Skeletal muscle tissue (tissue), 3 donors: ENCODE measurements at regions not wholly inside any gene's neighbourhood (a gene's known extent, or its start where the extent isn't known, plus 50 kb on each side); places are given as distances from the start of the nearest gene placed in this dataset.
"Not testable (repeated sequence)": the region's sequence is repeated elsewhere in the genome, so short reads cannot be mapped to it uniquely, and the experiment has no call there.

ENCODE experiments used
- H3K27ac ChIP-seq: one replicate; pipeline ENCODE4 v1.7.0; 2013; ENCODE audit warnings: mild to moderate bottlenecking, low read depth, low read length, inconsistent platforms
- H3K27me3 ChIP-seq, 3 donors: one replicate each; pipeline ENCODE4 v1.7.0; 2013; ENCODE audit warnings: low read length in 3 of 3; ENCODE audit not compliant: control insufficient read depth in 3 of 3, insufficient read depth in 3 of 3
- H3K36me3 ChIP-seq, 3 donors: one replicate each; pipeline ENCODE4 v1.7.0; 2013; ENCODE audit warnings: low read length in 3 of 3; ENCODE audit not compliant: control insufficient read depth in 3 of 3, insufficient read depth in 3 of 3
- H3K4me1 ChIP-seq, 3 donors: one replicate each; pipeline ENCODE4 v1.7.0; 2013; ENCODE audit warnings: low read length in 3 of 3, mild to moderate bottlenecking in 3 of 3; ENCODE audit not compliant: control insufficient read depth in 3 of 3, insufficient read depth in 3 of 3
- H3K4me3 ChIP-seq, 3 donors: one replicate each; pipeline ENCODE4 v1.7.0; 2013; ENCODE audit warnings: low read length in 3 of 3
- H3K9ac ChIP-seq, 3 donors: one replicate each; pipeline ENCODE4 v1.7.0; 2013; ENCODE audit warnings: low read length in 3 of 3, mild to moderate bottlenecking in 3 of 3, moderate library complexity in 2 of 3, low read depth in 1 of 3
- H3K9me3 ChIP-seq, 3 donors: one replicate each; pipeline ENCODE4 v1.7.0; 2013; ENCODE audit warnings: low read length in 3 of 3; ENCODE audit not compliant: control insufficient read depth in 3 of 3
- donor health status: Osteomylitis.

GRCh38 chr7:68410693-68411092 lies 1187.6 kb upstream of the AUTS2 start:
- not testable (repeated sequence) for H3K36me3 ChIP-seq, H3K4me1 ChIP-seq, H3K27me3 ChIP-seq, H3K4me3 ChIP-seq, H3K9ac ChIP-seq, H3K27ac ChIP-seq, H3K9me3 ChIP-seq

DNA sequence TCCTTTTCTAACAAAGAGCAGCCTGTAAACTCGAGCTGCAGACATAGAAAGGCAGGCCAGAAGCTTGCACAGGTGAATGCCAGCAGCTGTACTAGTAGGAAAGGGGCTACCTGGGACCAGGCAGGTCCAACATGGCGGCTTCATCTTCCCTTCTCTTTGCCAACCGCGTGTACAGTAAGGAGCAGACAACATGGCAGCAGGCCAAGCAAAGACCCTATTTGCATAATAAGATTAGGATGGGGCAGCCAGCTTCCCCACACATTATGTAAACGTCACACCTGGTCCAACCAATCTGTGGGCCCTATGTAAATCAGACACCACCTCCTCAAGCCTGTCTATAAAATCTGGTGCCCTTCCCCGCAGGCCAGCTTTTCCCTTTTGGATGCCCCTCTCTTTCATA lies 1186.5 kb upstream of the AUTS2 start:
- H3K27me3 ChIP-seq: no peaks in the 10 kb centered on the region
- H3K9ac ChIP-seq: no peak overlapping the region
- no peak overlapping the region for H3K27ac ChIP-seq
- no peaks in the 10 kb centered on the region for H3K36me3 ChIP-seq
- no peaks in the 10 kb centered on the region for H3K9me3 ChIP-seq
- no peak overlapping the region for H3K4me3 ChIP-seq
- H3K4me1 ChIP-seq: no peaks in the 10 kb centered on the region

GRCh38 chr7:68414631-68415425 lies 1183.4 kb upstream of the AUTS2 start:
- no peak overlapping the region for H3K27ac ChIP-seq
- no peaks in the 10 kb centered on the region for H3K36me3 ChIP-seq
- no peaks in the 10 kb centered on the region for H3K4me1 ChIP-seq
- no peak overlapping the region for H3K4me3 ChIP-seq
- H3K27me3 ChIP-seq: no peaks in the 10 kb centered on the region
- H3K9ac ChIP-seq: no peak overlapping the region
- peaks cover 0 to 3% (median 0%) of the 10 kb centered on the region in 3 donors for H3K9me3 ChIP-seq

DNA sequence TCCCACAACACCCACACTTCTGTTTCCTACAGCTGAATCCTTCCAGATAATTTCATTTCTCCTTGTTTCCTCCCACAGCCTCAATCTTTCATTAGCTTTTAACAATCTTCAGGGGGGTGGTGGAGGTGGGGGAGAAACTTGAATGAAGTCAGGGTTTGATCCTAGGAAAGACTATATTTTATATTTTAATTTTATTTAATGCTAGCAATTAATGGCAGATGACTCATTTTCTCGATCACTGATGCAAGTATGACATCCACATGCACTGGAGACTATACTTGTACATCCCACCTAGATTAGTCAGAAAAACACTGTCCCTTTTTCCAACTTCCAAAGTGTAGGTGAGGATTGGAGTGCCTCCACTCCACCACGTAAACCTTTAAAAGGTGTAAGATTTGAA lies 1181.3 kb upstream of the AUTS2 start:
- Histone ChIP-seq H3K36me3 (no peaks in the 10 kb centered on the region), H3K4me1 (no peaks in the 10 kb centered on the region), H3K9me3 (peaks cover 0 to 3% (median 0%) of the 10 kb centered on the region in 3 donors), H3K9ac (no peak overlapping the region), H3K27me3 (no peaks in the 10 kb centered on the region), H3K4me3 (no peak overlapping the region), H3K27ac (no peak overlapping the region)

DNA sequence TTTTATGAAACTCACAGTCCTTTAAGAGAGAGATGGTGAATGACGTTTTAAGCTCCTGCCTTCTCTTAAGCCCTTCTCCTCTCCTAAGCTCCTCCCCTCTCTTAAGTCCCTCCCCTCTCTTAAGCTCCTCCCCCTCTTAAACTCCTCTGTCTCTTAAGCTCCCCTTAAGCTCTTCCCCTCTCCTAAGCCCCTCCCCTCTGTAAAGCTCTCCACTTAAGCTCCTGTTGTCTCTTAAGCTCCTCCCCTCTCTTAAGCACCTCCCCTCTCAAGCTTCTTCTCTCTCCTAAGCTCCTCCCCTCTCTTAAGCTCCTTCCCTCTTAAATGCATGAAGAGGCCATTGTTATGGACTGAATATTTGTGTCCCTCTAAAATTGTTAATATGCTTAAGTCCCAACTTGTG lies 1180.6 kb upstream of the AUTS2 start:
- Histone ChIP-seq H3K36me3 (no peaks in the 10 kb centered on the region), H3K9me3 (peaks cover 0 to 3% (median 0%) of the 10 kb centered on the region in 3 donors), H3K4me3 (no peak overlapping the region), H3K27me3 (no peaks in the 10 kb centered on the region), H3K4me1 (no peaks in the 10 kb centered on the region), H3K9ac (no peak overlapping the region), H3K27ac (no peak overlapping the region)

DNA sequence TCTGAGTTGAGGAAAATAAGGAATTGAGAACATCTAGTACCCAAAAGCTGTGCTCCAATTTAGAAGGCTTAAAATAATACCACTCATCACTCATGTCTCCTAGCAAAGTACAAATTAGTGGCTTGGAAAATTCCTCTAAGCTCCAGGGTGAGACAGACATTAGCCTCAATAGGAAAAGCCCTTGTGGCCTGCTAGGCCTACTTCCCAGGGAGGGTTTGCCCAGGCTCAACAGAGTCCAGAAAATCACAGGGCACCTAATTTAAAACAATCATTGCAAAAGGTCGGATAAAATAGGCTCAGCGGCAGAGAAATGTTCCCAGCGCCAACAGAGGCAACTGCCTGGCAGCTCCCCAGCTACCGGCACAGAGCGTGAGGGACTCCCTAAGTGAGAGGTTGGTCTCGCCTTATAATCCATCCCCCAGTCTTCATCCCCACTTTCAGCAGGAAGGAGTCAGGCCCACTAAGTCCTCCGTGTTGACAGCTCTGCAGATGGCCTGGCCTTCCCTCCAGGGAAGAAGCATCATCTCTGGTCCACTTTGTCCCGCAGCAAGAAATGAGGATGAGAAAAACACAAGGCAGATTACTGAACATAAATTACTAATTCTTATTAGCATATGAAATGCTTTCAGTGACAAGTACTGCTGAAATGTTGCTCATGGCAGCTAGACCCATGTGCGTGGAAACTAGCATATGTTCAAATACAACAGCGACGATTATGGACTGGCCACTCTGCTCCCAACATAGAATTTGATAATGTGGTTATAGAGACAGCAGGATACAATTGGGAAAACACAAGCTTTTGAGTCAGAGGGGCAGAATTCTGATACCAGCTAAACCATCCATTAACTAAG lies 1177.7 kb upstream of the AUTS2 start:
- Histone ChIP-seq H3K9me3 (peaks cover 0 to 3% (median 0%) of the 10 kb centered on the region in 3 donors), H3K4me3 (no peak overlapping the region), H3K27ac (no peak overlapping the region), H3K9ac (no peak overlapping the region), H3K36me3 (no peaks in the 10 kb centered on the region), H3K4me1 (no peaks in the 10 kb centered on the region), H3K27me3 (no peaks in the 10 kb centered on the region)

DNA sequence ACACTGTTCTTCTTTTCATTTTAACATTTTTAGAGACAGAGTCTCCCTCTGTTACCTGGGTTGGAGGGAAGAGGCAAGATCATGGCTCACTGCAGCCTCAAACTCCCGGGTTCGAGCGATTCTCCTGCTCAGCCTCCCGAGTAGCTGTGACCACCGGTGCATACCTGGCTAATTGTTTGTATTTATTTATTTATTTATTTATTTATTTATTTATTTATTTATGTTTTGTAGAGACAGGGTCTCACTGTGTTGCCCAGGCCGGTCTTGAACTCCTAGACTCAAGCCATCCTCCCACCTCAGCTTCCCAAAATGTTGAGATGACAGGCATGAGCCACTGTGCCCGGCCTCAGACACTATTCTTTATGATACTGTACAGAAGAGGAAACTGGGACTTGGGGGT lies 1176.6 kb upstream of the AUTS2 start:
- no peak overlapping the region for H3K9ac ChIP-seq
- no peak overlapping the region for H3K4me3 ChIP-seq
- H3K9me3 ChIP-seq: peaks cover 0 to 3% (median 0%) of the 10 kb centered on the region in 3 donors
- H3K4me1 ChIP-seq: no peaks in the 10 kb centered on the region
- H3K27ac ChIP-seq: no peak overlapping the region
- no peaks in the 10 kb centered on the region for H3K27me3 ChIP-seq
- H3K36me3 ChIP-seq: no peaks in the 10 kb centered on the region

- H3K9ac ChIP-seq: no peak overlapping the region
- H3K36me3 ChIP-seq: no peaks in the 10 kb centered on the region
- no peak overlapping the region for H3K27ac ChIP-seq
- peaks cover 0 to 3% (median 0%) of the 10 kb centered on the region in 3 donors for H3K9me3 ChIP-seq
- no peaks in the 10 kb centered on the region for H3K4me1 ChIP-seq
- H3K27me3 ChIP-seq: no peaks in the 10 kb centered on the region
- no peak overlapping the region for H3K4me3 ChIP-seq
Observed at GRCh38 chr7:68422281-68422680, 1176.0 kb upstream of the AUTS2 start.

DNA sequence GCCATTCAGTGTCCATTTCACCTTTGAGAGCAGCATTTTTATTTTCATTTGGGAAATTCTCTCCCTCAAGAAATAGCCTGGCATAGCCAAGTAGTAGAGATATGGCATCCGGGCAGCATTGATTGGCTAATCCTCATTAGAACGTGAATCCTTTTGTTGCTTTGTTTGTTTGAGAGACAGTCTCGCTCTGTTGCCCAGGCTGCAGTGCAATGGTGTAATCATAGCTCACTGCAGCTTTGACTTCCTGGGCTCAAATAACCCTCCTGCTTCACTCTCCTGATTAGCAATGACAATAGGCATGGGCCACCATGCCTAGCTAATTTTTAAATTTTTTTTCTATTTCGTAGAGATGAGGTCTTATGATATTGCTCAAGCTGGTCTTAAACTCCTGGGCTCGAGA lies 1174.9 kb upstream of the AUTS2 start:
- Histone ChIP-seq H3K9ac (no peak overlapping the region), H3K27me3 (no peaks in the 10 kb centered on the region), H3K4me3 (no peak overlapping the region), H3K4me1 (no peaks in the 10 kb centered on the region), H3K27ac (no peak overlapping the region), H3K36me3 (no peaks in the 10 kb centered on the region), H3K9me3 (peaks cover 0 to under 1% (median 0%) of the 10 kb centered on the region in 3 donors)

- H3K27me3 ChIP-seq: no peaks in the 10 kb centered on the region
- H3K9me3 ChIP-seq: no peaks in the 10 kb centered on the region
- no peaks in the 10 kb centered on the region for H3K36me3 ChIP-seq
- H3K27ac ChIP-seq: no peak overlapping the region
- H3K4me1 ChIP-seq: peaks cover 0 to 7% (median 5%) of the 10 kb centered on the region in 3 donors
- H3K4me3 ChIP-seq: no peak overlapping the region
- no peak overlapping the region for H3K9ac ChIP-seq
Observed at GRCh38 chr7:68424658-68425297, 1173.5 kb upstream of the AUTS2 start.
